NT2/D1 (cell line): ENCODE measurements at regions not wholly inside any gene's neighbourhood (a gene's known extent, or its start where the extent isn't known, plus 50 kb on each side); places are given as distances from the start of the nearest gene placed in this dataset.

ENCODE experiments used
- SUZ12 ChIP-seq: IDR thresholded peaks from 2 replicates; pipeline ENCODE4 v1.6.1; 2011; ENCODE audit not compliant: insufficient read length, insufficient read depth; ENCODE audit errors: extremely low read depth
- YY1 ChIP-seq: IDR thresholded peaks from 2 replicates; pipeline ENCODE4 v1.6.1; 2011; ENCODE audit not compliant: insufficient read length, insufficient read depth

GRCh38 chr5:28388428-28388827 is 1350.0 kb upstream of the CDH9 start:
- TF ChIP-seq YY1 (no peak), SUZ12 (no peak)
